Adrenal gland (tissue), 5 donors: ENCODE measurements at regions not wholly inside any gene's neighbourhood (a gene's known extent, or its start where the extent isn't known, plus 50 kb on each side); places are given as distances from the start of the nearest gene placed in this dataset.

Experiments
- CTCF ChIP-seq, 6 experiments: fragments of 450-650 bp in 4 of 6; fragments of 200-600 bp in 2 of 6; sonication (generic) in 1 of 6; IDR thresholded peaks; 1 replicate in 5 of 6; 2 replicates in 1 of 6; pipeline versions ENCODE4 v1.5.1 to v1.8.0; 2016 to 2021; ENCODE audit warnings: antibody characterized with exemption in 6 of 6, mild to moderate bottlenecking in 2 of 6, moderate library complexity in 1 of 6
- POLR2A ChIP-seq, 2 donors: fragments of 450-650 bp; IDR thresholded peaks; one replicate each; pipeline ENCODE4 v1.6.1; 2017; ENCODE audit warnings: antibody characterized with exemption in 2 of 2, mild to moderate bottlenecking in 2 of 2, moderate library complexity in 1 of 2
- donor health status: DM: no; HTN: no; CAD: no.

DNA sequence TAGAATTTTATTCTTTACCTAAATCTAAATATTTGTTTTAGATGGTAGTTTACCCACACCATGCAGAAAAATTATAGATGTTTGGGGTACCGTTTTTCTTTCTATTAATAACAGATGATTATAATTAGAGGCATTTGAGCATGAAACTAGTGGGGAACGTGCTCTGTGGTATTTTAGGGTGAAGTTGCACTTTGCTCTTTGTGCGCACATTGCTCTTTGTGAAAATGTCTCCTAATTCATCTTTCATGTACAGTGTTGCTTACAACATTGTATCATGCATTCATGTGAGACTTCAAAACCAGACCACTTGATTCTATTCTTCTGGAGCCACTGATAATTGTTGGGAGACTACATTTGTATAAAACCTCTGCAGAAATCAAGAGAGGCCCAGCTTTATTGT, 449.1 kb upstream of the RGS6 start:
- no peak for TF ChIP-seq CTCF (IDR thresholded peaks at IDR 0.05)
- TF ChIP-seq POLR2A (IDR thresholded peaks at IDR 0.05) = no peak
